ACHN (cell line): ENCODE measurements at regions not wholly inside any gene's neighbourhood (a gene's known extent, or its start where the extent isn't known, plus 50 kb on each side); places are given as distances from the start of the nearest gene placed in this dataset.
"Not testable (repeated sequence)": the region's sequence is repeated elsewhere in the genome, so short reads cannot be mapped to it uniquely, and the experiment has no call there.

Experiments used
- DNase-seq: peaks from one replicate; pipeline ENCODE4 v3.0.0-alpha.2; 2015
- in situ Hi-C: cut with HindIII; loops from 2 replicates; pipeline ENCODE4 v1.10.0; 2017; ENCODE audit warnings: low sequenced_read_pairs, low pct_ligation_motif_present, low pct_unique_long_range_greater_than_20kb

DNA sequence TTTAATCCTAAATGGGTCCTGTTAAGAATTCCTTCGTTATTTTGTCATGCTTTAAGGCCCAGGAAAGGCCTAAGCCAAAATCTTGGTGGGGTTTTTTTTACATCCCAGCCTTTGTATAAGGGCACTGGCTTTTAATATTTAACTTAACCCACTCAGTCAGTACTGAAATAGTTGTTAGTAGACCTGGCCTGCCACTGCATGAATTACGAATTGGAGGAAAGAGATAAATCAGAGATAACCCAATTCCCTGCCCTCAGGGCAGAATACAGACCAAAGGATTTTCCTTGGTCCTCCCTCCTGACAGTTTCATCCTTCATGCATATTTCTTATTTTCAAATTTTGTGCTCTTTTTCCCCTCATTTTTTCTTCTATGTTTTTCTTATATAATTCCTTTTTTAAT lies 193.0 kb downstream of the FASLG start:
- no peak for DNase-seq
- in situ Hi-C loops: no loop called here

DNA sequence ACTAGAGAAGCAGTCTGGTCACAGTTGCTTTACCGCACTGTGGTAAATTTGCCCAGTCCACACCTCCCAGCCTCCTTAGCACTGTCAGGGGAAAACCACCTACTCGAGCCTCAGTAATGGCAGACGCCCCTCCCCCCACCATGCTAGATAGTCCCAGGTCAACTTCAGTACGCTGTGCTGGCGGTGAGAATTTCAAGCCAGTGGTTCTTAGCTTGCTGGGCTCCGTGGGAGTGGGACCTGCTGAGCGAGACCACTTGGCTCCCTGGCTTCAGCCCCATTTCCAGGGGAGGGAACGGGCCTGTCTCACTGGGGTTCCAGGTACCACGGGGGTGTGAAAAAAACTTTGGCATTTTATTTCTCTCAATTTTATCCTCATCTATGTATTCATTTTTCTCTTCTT lies 194.8 kb downstream of the TNFSF18 start:
- DNase-seq: not testable (repeated sequence)

DNA sequence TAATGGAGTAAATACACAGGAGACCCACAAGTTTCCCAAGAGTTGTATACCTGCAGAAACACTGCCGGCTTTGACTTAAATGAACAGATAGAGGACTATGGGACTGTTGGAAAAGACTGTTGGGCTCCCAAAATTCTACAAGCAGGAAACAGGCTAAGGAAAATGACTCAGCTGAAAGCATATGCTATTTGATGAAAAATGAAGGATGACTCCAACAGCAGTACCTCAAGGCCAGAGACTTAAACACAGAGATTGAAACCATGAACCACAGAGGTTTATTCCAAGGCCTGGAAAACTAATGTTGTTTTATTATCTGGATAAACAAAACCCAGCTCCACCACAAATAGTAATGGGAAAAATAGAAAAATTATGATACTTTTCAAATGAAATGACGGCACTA lies 187.7 kb downstream of the TNFSF18 start:
- no peak for DNase-seq
- in situ Hi-C loops: no loop called here

More for the DNA sequence above, 194.8 kb downstream of the TNFSF18 start:
- in situ Hi-C loops: not testable (repeated sequence)

DNA sequence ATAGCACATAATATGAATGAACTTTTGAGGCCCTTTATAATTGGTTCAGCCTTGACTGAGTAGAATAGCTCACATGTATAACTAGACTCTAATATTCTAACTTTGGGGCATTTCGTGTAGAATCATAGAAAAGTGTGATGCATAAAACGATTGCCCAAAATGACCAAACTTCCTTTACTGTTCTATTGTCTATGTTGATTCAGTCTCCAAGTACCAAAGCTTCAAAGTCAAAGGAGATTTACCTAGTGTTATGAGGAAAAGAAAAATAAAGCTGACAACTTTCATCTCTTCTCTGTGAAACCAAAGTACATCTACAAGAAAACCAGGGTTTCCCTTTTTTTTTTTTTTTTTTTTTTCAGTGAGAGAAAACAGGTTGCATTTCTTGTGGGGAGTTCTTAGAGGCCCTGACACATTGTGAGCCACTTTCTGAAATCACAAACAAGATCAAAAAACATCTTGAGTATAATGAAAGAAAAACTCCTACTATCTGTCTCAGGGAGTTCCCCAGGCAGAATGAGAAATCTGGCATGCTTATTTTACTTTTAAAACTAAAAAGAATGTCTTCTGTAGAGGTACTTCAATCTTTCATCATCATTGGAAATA lies 183.4 kb downstream of the TNFSF18 start:
- in situ Hi-C loops: no loop called here
- DNase-seq: no peak

DNA sequence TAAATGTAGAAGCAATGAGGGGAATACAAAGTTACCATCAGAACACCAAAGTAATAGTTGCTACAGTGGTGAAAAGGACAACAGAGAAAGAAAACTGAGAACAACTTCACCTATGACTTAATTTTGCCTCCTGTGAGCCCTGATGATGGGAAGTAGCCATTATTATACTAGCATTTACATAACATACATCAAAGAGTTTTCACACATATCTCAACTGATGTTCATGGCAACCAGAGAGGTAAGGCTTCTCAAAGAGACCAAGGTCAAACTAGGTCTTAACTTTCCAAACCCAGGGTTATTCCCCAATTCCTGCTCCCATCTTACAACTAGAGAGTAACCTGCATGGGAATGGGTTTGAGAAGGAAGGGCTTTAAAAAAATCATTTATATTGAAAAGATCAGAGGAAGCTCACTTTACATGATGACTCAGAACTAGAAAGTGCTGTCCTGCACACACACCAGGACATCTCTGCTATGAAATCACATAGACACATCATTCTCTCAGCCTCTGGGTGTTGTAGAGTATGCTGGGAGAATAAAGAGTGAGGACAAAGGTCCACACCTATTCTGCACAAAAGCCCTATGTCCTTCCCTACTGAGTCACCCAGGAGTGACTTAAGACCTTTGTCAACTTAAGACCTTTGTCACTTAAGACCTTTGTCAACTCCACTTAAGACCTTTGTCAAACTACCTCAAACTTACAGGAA lies 179.7 kb downstream of the TNFSF18 start:
- DNase-seq: no peak
- in situ Hi-C loops: no loop called here

DNA sequence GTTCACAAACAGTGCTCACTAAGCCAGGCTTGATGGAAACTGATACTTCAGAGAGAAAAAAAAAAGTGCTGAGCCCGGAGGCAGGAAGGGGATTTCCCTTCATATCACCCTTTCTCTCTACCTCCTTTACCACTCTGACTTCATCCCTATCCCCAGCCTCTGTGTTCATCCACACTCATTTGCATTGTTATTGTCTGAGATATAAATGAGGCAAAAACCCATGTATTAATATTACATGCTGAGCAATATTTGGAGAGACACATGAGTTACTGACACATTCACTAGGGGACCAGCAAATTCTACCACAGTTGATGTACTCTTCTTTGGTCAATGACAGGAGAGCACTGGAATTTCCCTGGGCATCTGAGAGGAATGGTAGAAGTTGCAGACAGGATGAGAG lies 175.8 kb downstream of the TNFSF18 start:
- in situ Hi-C loops: no loop called here
- no peak for DNase-seq

DNA sequence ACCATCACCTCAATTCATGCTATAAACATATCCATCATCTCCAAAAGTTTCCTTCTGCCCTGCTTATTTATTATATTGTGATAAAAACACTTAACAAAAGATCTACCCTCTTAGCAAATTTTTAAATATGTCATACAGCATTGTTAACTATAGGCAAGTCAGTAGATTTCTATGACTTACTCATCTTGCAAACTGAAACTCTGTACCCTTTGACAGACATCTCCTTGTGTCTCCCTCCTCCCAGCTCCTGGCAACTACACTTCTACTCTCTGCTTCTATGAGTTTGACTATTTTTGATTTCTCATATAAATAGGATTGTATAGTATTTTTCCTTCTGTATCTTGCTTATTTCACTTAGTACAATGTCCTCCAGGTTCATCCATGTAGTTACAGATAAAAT lies 174.8 kb downstream of the TNFSF18 start:
- in situ Hi-C loops: no loop called here
- no peak for DNase-seq

DNA sequence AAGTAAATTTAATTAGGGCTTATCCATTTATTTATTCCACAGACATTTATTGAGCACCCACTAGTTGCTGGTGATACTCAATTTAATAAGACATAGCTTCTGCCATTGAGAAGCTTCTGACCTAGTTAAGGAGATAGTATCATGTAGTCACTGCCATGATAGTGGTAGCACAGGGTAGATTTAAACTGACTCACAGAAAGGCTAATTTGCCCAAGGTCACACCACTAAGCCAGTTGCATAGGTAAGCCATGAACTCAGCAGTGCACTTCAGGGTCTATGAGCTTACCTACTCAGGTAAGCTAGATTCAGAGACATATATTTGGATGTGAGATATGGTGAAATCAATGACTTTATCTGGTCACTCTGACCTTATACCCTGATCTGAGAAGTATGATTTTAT lies 168.4 kb downstream of the TNFSF18 start:
- in situ Hi-C loops: no loop called here
- DNase-seq: no peak

DNA sequence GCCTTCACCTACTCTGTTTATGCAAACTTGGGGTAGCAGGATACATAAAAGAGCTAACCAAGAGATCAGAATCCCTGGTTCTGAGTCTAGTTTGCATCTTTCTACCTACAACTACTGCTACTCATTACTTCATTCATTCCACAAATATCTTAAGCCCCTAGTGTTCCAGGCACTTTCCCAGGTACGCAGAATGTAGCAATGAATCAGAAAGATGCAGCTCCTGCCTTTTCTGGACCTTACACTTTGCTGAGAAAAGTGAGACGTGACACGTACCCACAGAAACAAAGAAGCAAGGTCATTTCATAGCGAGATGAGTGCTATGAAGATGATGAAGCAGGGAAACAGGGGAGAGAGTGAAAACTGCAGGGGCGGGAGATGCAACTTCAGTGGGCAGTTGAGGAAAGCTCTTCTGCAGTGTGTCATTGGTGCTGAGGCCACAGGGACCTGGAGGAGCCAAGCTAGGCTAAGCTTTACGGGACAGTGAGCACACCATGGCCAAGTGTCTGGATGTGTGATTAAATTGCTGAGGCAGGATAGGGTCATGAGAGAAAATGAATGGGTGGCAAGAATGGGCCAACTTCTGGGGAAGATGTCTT lies 167.9 kb downstream of the TNFSF18 start:
- no peak for DNase-seq
- in situ Hi-C loops: no loop called here

DNA sequence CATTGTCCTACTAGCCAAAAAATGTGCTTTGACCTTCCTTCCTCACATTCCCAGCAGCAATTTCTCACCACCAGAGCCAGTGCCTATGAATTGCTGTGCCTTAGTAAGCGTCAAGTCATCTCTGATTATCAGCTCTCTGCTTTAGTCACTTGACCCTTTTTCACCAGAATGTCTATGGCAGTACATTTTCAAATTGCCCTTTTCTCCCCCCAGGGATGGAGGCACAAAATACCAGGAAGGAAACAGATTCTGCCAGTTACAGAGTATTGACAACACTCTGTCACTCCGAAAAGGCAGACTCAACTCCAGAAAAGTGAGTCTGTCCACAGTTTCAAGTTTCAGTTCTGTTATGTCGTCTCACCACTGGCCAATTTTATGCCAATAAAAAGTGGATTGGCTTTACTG lies 167.4 kb downstream of the TNFSF18 start:
- DNase-seq: no peak
- in situ Hi-C loops: no loop called here

DNA sequence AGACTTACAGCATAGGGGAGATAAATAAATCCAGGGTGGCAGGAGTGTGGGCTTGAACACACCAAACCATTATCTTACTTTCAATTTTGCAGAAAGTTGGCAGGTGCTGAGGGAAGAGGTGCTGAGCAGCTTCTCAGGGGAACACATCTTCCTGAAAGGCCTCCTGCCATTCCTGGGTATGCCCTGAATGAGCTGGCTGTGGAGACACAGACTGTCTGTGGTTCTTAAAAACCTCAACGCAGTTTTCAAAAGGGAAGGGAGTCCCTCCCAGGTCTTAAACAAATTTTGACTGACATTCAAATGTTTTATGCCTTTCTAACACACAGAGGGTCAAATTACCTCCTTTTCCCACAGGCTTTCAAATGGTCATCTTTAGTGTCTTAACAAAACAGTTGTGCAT lies 166.9 kb downstream of the TNFSF18 start:
- no peak for DNase-seq
- in situ Hi-C loops: no loop called here

DNA sequence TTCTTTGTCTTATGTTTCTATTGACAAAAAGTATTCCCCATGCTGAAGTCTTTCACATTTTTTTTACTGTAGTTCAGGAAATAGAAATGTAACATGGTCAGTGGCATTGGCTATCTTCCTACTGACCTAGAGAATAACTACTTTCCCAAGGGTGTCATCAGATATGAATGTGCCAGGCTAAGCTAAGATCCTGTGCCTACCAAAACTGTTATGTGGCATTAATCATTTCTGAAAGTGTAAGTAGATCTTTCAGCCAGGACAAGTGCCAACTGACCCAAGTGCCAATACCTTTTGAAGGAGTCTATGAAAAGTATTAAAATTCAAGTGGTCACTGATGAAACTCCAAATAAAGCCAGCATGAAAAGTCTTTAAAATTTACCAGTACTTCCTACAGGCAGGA lies 165.3 kb downstream of the TNFSF18 start:
- in situ Hi-C loops: no loop called here

DNA sequence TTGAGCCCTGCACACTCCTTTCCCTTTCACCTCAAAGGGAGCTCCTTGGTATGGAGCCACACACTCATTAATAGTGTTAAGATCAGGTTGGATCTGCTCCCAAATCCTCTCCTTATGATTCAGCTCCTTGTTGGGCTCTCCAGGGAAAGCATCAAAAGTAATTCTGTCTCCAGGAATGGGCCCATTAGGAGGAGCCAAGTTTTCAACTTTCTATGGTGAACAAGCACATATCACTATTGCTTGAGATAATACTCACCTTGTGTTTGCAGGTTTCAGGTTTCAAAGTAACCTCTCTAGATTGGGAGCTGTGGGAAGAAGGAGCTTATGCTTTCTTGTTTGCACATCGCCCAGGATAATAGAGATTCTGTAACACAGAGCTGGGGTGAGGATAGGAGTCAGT lies 164.8 kb downstream of the TNFSF18 start:
- in situ Hi-C loops: no loop called here
- DNase-seq: no peak

More for the DNA sequence above, 165.3 kb downstream of the TNFSF18 start:
- peak; percentile 19 for DNase-seq

DNA sequence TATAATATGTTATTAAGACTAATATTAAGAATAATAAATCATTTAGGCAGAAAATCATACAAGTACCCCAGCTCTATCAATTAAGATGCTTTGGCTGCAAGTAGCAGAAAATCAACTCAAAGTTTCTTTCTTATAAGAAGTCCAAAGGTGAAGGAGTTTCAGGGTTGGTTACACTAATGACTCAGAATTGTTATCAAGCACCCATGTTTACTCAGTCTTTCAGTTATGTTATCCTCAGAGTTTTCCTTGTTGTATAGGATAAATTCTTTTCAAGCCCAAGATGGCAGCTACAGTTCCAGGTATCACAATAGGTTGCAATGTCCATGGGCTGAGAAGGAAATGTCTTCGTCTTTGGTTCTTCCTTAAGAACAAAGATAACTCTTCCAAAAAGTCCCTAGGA lies 163.6 kb downstream of the TNFSF18 start:
- in situ Hi-C loops: no loop called here
- no peak for DNase-seq

DNA sequence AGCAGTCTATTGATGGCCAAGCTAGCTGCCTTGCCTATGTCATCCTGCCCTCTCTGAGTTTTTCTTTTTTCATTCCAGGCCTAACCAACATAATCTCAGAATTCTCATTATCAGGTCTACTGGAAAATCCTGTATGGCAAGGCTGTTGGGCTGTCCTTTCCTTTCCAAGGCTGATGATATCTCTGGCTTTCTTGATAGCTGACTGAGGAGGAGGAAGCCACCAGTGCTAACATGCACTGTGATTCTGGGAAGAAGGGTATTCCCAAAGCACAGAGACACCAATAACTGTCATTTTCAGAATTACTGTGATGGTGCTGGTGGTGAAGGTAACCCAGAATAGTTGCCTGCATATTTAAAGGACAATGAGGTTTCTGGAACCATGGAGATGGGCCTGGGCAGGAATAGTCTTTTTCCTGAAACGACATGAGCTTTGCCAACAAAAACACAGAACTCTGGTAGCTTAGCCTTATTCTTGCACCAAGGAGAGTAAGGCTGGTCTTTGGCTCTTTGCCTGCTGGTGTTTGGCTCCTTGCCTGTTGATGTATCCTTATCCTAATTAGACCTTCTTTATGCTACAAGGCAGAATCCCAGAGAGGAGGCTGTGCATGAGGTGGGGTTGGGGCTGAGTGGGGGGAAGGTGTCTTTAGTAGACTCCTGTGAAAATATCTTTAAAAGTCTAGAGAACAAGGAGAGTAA lies 157.4 kb downstream of the TNFSF18 start:
- in situ Hi-C loops: no loop called here
- DNase-seq: no peak

DNA sequence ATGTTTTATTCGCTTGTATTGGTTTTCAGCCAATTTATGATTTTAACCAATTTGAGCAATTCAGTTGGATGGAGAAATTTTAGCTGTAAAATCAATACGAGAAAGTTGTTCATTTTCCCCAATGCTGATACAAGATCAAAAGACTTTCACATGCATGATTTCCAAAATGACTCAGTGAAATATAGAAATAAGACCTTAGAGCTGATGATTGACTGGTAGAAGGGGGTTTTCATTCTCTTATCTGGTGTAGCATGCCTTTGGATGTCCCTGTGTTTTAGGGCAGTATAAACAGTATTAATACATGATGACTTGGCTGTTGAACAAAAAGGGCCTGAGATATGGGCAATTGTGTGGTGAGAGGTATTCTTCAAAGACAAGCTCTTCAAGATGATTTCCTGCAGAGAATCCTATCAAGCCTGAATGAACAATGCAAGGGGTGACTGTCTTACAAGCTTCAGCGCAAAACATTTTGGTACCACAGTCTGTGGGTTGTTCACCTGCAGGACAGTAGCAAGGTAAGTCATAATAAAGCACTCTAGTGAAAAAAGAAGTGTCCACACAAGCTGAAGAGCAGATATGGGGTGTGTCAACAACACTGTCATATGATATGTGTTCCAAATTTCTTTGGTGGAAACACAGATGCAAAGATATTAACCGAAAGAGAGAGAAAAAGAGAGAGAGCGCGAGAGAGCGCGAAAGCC lies 156.2 kb downstream of the TNFSF18 start:
- in situ Hi-C loops: no loop called here
- DNase-seq: no peak

DNA sequence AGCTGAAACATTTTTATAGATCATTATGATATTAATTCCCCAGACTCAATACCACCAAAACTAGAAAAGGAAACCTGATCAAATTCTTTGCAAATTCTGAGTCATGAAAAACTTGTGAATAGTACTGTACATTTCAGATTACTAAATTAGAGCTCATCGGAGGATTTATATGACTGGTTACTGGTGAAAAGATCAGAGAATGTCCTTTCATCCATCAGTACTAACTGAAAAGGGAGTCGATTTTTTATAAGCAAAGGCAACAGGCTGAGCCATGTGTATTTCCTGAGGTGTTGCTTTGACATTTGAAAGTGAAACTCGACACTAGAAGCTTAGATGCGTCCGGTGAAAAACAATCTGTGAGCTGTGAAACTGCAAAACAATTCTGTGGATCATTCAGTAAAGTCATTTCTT lies 155.7 kb downstream of the TNFSF18 start:
- peak; percentile 44 for DNase-seq
- in situ Hi-C loops: no loop called here

DNA sequence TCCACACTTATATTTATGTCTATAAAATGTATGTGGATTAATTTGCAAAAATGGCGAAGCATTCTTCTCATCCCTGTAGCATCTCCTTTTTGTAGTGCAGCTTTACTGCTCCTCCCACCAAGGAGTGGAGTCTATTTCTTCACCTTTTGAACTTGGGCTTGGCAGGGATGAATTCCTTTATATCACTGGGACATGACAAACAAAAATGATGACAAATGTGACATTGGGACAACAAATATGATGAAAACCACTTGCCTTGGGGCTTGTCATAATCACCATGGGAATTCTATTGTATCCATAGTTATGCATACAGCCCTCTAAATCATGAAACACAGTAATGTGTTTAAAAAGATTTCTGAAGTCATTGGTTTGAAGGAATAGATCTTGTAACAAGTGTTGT lies 155.0 kb downstream of the TNFSF18 start:
- in situ Hi-C loops: no loop called here
- no peak for DNase-seq

DNA sequence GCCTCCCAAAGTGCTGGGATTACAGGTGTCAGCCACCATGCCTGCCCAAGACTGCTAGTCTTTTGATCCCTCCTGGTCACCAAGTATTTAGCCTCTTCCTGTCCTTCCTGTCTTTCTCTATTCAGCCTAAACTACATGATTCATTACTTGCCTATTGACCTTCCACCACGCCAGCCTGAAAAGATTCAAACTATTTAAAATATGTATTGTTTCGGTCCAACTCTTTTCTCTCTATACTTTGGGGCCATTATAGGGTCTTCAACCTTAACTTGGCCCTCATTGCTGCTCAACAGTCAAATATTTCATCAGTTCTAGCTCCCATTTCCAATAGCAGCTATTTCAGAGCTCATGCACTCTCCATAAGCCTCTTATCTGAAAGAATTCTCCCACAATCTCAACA lies 153.0 kb downstream of the TNFSF18 start:
- no peak for DNase-seq
- in situ Hi-C loops: no loop called here
